ENCODE measurements at regions not wholly inside any gene's neighbourhood (a gene's known extent, or its start where the extent isn't known, plus 50 kb on each side); places are given as distances from the start of the nearest gene placed in this dataset.

DNA sequence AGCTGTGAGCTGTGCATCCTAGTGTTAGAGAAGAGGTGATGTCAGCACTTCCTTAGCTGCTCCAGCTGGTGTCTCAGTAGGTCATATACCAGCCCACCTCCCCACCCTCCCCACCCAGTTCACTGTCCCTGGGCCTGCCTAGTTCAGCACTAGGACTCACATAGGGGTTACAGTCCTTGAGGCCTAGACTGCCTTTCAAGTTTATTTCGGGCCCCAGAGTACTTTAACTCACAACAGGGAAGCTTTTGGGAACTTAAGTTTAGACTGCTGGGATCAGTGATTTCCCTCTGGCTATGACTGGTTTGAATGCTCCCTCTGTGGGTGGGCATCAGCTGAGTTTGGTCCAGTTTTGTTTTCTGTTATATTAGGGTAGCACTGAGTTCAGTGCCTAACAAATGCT is 139.2 kb upstream of the MMS22L start:
- TF ChIP-seq ESRRG (CRISPR knock-in tag; IDR thresholded peaks at IDR 0.05), result no peak
- no peak for TF ChIP-seq TCF4 (CRISPR knock-in tag; IDR thresholded peaks at IDR 0.05; ENCODE audit: borderline replicate concordance)
- no peak for TF ChIP-seq ZNF8 (CRISPR knock-in tag; IDR thresholded peaks at IDR 0.05)
- no peak for ATAC-seq

DNA sequence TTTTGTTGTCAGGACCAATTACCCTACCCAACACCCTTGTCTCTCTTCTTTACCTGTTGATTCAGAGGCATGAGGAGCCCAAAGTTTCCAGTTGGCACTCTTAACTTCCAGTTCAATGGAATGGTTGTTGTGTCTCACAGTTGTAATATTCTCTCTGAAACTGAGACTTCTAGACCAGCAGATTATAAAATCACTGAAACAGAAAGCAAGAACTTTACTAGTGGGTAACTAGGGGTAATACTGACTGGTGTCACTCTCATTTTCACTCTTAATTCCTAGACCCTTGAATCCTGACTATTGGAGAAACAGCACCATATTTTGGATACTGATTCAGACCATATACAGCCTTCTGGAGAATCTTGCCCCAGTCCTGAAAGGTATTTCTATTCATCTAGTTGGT is 140.2 kb upstream of the MMS22L start:
- ATAC-seq, result no peak

DNA sequence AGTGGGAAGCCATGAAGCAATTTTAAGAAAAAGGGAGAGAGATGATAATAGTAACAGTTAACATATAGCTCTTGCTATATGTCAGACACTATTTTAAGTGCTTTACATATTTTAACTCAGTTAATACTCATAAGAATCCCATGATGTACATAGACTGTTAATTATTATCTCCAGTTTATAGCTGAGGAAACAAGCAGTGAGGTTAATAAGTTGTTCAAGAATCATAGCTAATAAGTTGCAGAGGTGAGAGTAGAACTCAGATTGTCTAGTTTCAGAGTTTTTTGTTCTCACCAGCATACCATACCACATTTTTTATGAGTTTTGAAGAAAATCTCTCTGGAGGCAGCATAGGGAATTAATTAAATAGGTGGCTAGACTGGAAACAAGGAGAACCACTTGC is 144.6 kb upstream of the MMS22L start:
- no peak for ATAC-seq
- TF ChIP-seq OSR1 (CRISPR knock-in tag; IDR thresholded peaks at IDR 0.05) (no peak), ARNTL (CRISPR knock-in tag; IDR thresholded peaks at IDR 0.05; ENCODE audit: borderline replicate concordance, low read depth) (no peak), PPARA (CRISPR knock-in tag; IDR thresholded peaks at IDR 0.05; ENCODE audit: borderline replicate concordance) (no peak), BACH2 (CRISPR knock-in tag; IDR thresholded peaks at IDR 0.05; ENCODE audit: borderline replicate concordance) (no peak), GLIS3 (CRISPR knock-in tag; IDR thresholded peaks at IDR 0.05) (no peak), ZC3H10 (CRISPR knock-in tag; IDR thresholded peaks at IDR 0.05) (no peak), ZNF8 (CRISPR knock-in tag; IDR thresholded peaks at IDR 0.05) (no peak), ZFP30 (CRISPR knock-in tag; IDR thresholded peaks at IDR 0.05) (no peak), ESRRG (CRISPR knock-in tag; IDR thresholded peaks at IDR 0.05) (no peak), RARB (CRISPR knock-in tag; IDR thresholded peaks at IDR 0.05) (no peak)
- TF ChIP-seq, protein P1, sequence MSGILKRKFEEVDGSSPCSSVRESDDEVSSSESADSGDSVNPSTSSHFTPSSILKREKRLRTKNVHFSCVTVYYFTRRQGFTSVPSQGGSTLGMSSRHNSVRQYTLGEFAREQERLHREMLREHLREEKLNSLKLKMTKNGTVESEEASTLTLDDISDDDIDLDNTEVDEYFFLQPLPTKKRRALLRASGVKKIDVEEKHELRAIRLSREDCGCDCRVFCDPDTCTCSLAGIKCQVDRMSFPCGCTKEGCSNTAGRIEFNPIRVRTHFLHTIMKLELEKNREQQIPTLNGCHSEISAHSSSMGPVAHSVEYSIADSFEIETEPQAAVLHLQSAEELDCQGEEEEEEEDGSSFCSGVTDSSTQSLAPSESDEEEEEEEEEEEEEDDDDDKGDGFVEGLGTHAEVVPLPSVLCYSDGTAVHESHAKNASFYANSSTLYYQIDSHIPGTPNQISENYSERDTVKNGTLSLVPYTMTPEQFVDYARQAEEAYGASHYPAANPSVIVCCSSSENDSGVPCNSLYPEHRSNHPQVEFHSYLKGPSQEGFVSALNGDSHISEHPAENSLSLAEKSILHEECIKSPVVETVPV (CRISPR knock-in tag; IDR thresholded peaks at IDR 0.05), result no peak
- TF ChIP-seq, protein P2, sequence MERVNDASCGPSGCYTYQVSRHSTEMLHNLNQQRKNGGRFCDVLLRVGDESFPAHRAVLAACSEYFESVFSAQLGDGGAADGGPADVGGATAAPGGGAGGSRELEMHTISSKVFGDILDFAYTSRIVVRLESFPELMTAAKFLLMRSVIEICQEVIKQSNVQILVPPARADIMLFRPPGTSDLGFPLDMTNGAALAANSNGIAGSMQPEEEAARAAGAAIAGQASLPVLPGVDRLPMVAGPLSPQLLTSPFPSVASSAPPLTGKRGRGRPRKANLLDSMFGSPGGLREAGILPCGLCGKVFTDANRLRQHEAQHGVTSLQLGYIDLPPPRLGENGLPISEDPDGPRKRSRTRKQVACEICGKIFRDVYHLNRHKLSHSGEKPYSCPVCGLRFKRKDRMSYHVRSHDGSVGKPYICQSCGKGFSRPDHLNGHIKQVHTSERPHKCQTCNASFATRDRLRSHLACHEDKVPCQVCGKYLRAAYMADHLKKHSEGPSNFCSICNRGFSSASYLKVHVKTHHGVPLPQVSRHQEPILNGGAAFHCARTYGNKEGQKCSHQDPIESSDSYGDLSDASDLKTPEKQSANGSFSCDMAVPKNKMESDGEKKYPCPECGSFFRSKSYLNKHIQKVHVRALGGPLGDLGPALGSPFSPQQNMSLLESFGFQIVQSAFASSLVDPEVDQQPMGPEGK (CRISPR knock-in tag; IDR thresholded peaks at IDR 0.05; ENCODE audit: borderline replicate concordance), result no peak
- TF ChIP-seq, protein P3, sequence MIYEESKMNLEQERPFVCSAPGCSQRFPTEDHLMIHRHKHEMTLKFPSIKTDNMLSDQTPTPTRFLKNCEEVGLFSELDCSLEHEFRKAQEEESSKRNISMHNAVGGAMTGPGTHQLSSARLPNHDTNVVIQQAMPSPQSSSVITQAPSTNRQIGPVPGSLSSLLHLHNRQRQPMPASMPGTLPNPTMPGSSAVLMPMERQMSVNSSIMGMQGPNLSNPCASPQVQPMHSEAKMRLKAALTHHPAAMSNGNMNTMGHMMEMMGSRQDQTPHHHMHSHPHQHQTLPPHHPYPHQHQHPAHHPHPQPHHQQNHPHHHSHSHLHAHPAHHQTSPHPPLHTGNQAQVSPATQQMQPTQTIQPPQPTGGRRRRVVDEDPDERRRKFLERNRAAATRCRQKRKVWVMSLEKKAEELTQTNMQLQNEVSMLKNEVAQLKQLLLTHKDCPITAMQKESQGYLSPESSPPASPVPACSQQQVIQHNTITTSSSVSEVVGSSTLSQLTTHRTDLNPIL (CRISPR knock-in tag; IDR thresholded peaks at IDR 0.05; ENCODE audit: low read depth), result no peak

More for the DNA sequence above, 140.2 kb upstream of the MMS22L start:
- TF ChIP-seq, protein P2 (CRISPR knock-in tag; IDR thresholded peaks at IDR 0.05; ENCODE audit: borderline replicate concordance), result no peak
- TF ChIP-seq TCF4 (CRISPR knock-in tag; IDR thresholded peaks at IDR 0.05; ENCODE audit: borderline replicate concordance) (no peak), ARNTL (CRISPR knock-in tag; IDR thresholded peaks at IDR 0.05; ENCODE audit: borderline replicate concordance, low read depth) (no peak), BACH2 (CRISPR knock-in tag; IDR thresholded peaks at IDR 0.05; ENCODE audit: borderline replicate concordance) (no peak), ZC3H10 (CRISPR knock-in tag; IDR thresholded peaks at IDR 0.05) (no peak), ZFP3 (CRISPR knock-in tag; IDR thresholded peaks at IDR 0.05) (no peak), SNAI2 (CRISPR knock-in tag; IDR thresholded peaks at IDR 0.05) (no peak), ESRRG (CRISPR knock-in tag; IDR thresholded peaks at IDR 0.05) (no peak), CSDC2 (CRISPR knock-in tag; IDR thresholded peaks at IDR 0.05) (no peak), PPARA (CRISPR knock-in tag; IDR thresholded peaks at IDR 0.05; ENCODE audit: borderline replicate concordance) (no peak), ISL1 (CRISPR knock-in tag; IDR thresholded peaks at IDR 0.05) (no peak), ZNF565 (CRISPR knock-in tag; conservative IDR thresholded peaks at IDR 0.05; ENCODE audit: low read depth) (no peak), RARB (CRISPR knock-in tag; IDR thresholded peaks at IDR 0.05) (no peak), ZNF70 (CRISPR knock-in tag; IDR thresholded peaks at IDR 0.05) (no peak), GLIS3 (CRISPR knock-in tag; IDR thresholded peaks at IDR 0.05) (no peak), ZNF8 (CRISPR knock-in tag; IDR thresholded peaks at IDR 0.05) (no peak)
- TF ChIP-seq, protein P4, sequence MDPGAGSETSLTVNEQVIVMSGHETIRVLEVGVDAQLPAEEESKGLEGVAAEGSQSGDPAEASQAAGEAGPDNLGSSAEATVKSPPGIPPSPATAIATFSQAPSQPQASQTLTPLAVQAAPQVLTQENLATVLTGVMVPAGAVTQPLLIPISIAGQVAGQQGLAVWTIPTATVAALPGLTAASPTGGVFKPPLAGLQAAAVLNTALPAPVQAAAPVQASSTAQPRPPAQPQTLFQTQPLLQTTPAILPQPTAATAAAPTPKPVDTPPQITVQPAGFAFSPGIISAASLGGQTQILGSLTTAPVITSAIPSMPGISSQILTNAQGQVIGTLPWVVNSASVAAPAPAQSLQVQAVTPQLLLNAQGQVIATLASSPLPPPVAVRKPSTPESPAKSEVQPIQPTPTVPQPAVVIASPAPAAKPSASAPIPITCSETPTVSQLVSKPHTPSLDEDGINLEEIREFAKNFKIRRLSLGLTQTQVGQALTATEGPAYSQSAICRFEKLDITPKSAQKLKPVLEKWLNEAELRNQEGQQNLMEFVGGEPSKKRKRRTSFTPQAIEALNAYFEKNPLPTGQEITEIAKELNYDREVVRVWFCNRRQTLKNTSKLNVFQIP (CRISPR knock-in tag; IDR thresholded peaks at IDR 0.05; ENCODE audit: borderline replicate concordance, low read depth), result no peak
- TF ChIP-seq, protein P1 (CRISPR knock-in tag; IDR thresholded peaks at IDR 0.05), result no peak

All from SK-N-SH treated with all-trans-retinoic acid at 6 μM for 48 hours (cell line).